Activated naive CD4-positive, alpha-beta T cell (primary cell): ENCODE measurements at regions not wholly inside any gene's neighbourhood (a gene's known extent, or its start where the extent isn't known, plus 50 kb on each side); places are given as distances from the start of the nearest gene placed in this dataset.

ENCODE experiments used
- DNase-seq, 4 experiments: peaks; one replicate each; lab custom pipeline; 2025; lab: John Stamatoyannopoulos, UW

GRCh38 chr9:73011956-73012355 is 59.1 kb upstream of the ALDH1A1 start:
- DNase-seq = no peak

- DNase-seq = no peak
Measured at GRCh38 chr9:73011181-73011750, 58.4 kb upstream of the ALDH1A1 start.

GRCh38 chr9:73009649-73010288 is 56.9 kb upstream of the ALDH1A1 start:
- DNase-seq = no peak

GRCh38 chr9:73007966-73008672 is 55.3 kb upstream of the ALDH1A1 start:
- no peak for DNase-seq

GRCh38 chr9:73006986-73007385 is 54.1 kb upstream of the ALDH1A1 start:
- DNase-seq = no peak
